ENCODE measurements at regions not wholly inside any gene's neighbourhood (a gene's known extent, or its start where the extent isn't known, plus 50 kb on each side); places are given as distances from the start of the nearest gene placed in this dataset.

- DNase-seq = no peak
These were observed 55.6 kb downstream of the ZNF281 start for GRCh38 chr1:200354243-200354642.

GRCh38 chr1:200353232-200353631, 56.6 kb downstream of the ZNF281 start:
- DNase-seq = peak; percentile 68

GRCh38 chr1:200351826-200352549, 57.8 kb downstream of the ZNF281 start:
- DNase-seq = no peak

GRCh38 chr1:200351425-200351824, 58.4 kb downstream of the ZNF281 start:
- no peak for DNase-seq

- no peak for DNase-seq
These were observed 63.1 kb downstream of the ZNF281 start for GRCh38 chr1:200346700-200347099.

- DNase-seq = no peak
These were observed 64.3 kb downstream of the ZNF281 start for GRCh38 chr1:200345520-200345919.

- no peak for DNase-seq
These were observed 66.0 kb downstream of the ZNF281 start for GRCh38 chr1:200343874-200344273.

- DNase-seq = no peak
These were observed 67.1 kb downstream of the ZNF281 start for GRCh38 chr1:200342511-200343311.

- no peak for DNase-seq
These were observed 71.4 kb downstream of the ZNF281 start for GRCh38 chr1:200338451-200338850.

GRCh38 chr1:200337831-200338230, 72.0 kb downstream of the ZNF281 start:
- DNase-seq = no peak

GRCh38 chr1:200337410-200337809, 72.4 kb downstream of the ZNF281 start:
- DNase-seq = no peak

- DNase-seq = peak; percentile 61
These were observed 72.9 kb downstream of the ZNF281 start for GRCh38 chr1:200336901-200337391.

GRCh38 chr1:200336101-200336845, 73.6 kb downstream of the ZNF281 start:
- no peak for DNase-seq

GRCh38 chr1:200334661-200335256, 75.1 kb downstream of the ZNF281 start:
- no peak for DNase-seq

- no peak for DNase-seq
These were observed 76.5 kb downstream of the ZNF281 start for GRCh38 chr1:200333329-200333728.

- no peak for DNase-seq
These were observed 77.1 kb downstream of the ZNF281 start for GRCh38 chr1:200332716-200333115.

GRCh38 chr1:200330741-200331428, 79.0 kb downstream of the ZNF281 start:
- peak; percentile 93 for DNase-seq

GRCh38 chr1:200329208-200329882, 80.5 kb downstream of the ZNF281 start:
- no peak for DNase-seq

- DNase-seq = no peak
These were observed 81.5 kb downstream of the ZNF281 start for GRCh38 chr1:200328379-200328778.

- no peak for DNase-seq
These were observed 85.9 kb downstream of the ZNF281 start for GRCh38 chr1:200323856-200324400.

GRCh38 chr1:200319148-200319547, 90.7 kb downstream of the ZNF281 start:
- no peak for DNase-seq

Measured in islet precursor cell (in vitro differentiated cells).